ENCODE measurements at regions not wholly inside any gene's neighbourhood (a gene's known extent, or its start where the extent isn't known, plus 50 kb on each side); places are given as distances from the start of the nearest gene placed in this dataset.

DNA sequence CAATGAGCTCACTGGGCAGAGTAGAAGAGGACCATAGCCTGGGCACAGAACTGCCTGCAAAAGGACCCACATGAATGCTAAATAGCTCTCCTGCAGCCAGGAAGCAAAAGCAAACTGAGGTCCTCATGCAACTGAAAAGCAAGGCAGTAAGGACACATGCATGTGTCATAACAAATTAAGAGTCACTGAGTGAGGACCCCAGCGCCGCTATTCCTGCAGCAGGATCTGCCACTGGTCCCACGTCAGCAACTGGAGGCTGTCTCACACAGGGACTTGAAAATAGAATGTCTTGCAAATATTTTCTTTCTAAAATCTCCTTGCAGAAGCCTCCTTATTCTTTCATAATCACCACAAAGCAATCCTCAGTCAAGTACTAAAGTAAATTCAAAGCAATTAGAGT is 559.6 kb upstream of the DAB1 start:
- DNase-seq: no peak

DNA sequence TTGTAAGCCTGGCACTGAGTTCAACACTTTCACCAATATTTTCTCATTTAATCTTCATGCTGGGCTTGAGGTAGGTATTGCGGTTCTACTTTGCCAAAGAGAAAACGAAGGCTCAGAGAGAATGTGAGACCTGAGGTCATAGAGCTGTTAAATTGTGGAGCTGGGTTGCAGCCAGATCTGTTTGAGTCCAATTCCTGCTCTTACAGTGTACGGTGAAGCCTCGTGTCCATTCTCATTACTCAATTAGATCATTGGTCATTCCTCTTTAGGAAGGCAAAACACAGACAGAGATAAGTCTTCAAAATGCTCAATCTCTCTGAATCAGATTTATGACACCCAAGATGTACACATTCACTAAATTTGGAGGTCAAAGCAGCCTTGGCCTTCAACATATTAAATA is 559.0 kb upstream of the DAB1 start:
- no peak for DNase-seq

DNA sequence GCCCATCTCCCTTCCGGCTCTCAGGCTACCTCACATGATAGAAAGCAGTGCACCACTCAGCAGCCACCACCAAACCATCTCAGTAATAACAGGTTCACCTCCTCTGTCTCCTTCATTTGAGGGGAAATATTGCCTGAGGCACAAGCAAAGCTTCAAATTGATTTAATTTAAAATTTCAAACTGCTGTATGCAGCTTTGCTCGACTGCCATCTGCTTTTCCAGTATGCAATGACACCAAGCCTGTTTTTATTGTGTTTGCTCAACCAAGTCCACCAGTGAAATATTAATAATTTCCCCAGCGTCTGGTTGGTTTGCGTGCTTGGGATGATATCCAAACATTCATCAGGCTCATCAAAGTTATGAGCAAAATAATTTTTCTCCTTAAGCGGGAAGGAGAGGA is 552.4 kb upstream of the DAB1 start:
- DNase-seq: no peak

DNA sequence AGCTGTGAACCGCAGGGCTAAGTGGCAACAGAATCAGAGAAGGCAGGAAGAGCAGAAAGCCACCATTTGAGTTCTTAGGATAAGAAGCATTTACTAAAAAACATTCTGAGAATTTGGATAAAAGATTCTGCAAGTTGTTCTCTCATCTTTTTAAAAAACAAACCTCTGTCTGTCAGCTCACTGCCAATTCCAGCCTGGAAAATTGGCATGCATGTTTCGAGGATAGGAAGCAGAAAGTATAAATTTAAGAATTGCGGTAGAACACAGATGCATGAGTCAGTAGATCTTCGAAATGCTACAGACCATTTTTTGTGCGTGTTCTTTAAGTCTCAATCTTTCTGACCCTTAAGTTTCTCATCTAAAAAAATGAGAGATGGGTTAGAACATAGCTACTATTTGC is 544.5 kb upstream of the DAB1 start:
- DNase-seq: no peak

DNA sequence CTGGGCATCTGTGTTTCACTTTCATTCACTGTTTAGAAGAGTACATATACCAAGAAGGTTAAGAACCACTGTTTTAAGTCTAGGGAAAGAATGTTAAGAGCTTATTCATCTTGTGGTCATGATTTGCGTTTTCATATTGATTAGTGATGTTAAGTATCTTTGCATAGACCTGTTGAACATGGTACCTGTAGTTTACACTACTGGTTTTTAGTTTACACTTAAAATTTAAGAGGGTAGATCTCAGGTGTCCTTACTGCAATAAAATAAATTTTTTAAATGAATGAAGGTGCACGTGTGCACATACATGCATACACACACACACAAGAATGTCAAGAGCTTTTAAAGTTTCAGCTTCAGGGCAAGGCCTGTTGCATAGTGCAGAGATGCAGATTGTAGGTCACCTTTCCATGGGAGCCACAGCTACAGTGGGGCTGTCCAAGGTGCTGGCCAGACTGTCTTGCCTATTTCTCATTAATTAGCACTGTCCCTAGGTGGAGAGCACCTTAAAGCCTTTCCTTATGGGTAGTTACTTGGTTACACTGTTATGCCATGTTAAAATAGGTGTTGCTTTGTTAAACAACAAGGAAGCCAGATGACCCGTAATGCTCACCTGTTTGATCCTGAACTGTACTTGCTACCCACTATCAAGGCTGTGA is 543.0 kb upstream of the DAB1 start:
- DNase-seq: no peak

DNA sequence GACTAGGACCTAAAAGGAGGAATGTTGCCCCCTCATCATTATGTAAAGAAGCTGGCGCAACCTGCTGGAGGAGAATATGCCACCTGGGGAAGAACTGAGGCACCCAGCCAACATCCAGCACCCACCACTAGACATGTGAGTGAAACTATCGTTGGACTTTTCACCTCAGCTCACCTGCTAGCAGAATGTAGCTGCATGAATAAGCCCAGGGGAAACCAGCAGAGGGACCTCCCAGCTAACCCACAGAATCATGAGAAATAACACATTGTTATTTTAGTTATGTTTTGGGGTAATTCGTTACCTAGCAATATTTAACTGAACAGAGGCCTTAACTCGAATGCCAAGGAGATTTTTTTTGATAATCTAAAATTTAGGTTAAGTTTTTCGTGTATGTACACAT is 542.5 kb upstream of the DAB1 start:
- no peak for DNase-seq

DNA sequence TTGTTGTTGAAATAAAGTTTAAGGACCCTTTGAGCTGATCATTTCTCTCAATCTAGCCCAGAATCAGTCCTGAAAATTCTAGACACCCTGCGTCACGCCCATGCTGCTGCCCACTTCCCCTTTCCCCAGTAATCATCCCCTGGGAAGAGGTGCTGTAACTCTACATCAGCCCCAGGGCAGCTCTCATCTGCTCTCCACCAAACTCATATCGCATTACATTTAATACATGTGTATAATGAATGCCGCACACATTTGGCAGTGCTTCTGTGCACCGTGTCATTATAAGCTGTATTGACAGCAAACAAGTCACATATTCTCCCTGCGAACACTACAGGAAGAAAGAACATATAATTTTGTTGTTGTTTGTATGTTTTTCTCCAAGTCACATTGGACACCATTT is 539.7 kb upstream of the DAB1 start:
- no peak for DNase-seq

DNA sequence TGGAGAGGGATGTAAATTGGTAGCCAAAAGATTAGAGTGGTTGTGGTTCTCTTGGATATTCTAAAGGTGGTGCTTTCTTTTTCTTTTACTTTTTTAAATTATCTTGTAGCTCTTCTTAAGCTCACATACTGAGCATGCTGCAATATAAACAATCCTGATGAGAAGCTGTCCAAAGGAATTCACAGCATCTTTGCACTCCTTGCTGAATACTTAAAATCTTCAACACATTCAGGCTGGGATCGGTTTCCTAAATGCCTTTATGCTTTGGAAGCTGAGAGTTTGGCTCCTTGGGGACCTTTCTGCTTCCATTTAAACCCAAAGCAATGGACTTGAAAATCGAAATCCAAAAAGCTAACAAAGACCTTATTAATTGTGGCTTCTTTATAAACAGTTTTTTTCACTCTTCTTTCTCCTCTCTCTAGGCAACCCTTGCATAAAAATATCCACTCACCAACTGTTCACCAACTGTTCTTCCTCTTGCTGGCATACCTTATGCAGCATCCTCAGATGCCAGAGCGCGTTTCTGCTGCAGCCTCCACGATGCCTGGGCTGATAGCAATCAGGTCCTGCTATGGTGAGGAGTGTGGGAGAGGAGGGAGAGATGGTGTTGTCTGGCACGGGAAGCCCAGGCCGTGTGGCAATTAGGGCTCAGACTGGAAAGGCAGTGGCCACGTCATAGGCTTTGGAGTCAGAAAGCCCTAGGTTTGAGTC is 535.8 kb upstream of the DAB1 start:
- peak; percentile 13 for DNase-seq

DNA sequence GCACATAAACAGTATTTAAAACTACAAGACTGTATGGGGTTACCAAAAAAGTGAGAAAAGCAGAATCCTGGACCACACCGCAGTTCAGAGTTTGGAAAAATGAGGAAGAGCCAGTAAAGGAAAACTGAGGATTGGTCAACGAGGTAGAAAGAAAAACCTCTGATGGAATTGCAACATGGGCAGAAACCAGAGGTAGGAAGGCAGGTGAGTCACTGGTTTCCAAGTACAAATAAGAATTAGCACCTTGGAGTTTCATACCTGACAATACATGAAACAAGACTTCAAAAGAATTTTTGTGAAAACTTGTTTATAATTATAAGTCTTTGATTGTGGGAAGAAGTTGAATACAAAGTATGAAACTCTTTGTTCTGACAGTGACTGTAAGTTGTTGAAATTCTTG is 533.7 kb upstream of the DAB1 start:
- DNase-seq: no peak

DNA sequence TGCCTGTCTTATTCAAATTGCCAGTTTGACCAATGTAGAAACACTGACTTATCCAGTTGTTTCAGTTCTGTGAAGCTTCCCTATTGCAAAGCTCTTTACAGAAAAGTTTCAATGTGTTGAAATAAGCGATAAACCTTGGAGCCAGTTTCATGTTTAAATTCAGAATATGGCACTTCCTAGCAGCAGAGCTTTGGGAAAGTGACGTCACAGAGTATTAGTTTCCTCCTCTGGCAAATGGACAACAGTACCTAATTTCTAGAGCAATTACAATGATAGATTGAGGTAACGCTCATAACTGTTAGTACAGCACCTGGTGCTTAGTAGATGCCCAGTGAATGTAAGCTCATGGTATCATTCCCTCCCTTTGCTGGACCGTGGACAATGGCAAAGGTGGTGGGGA is 527.5 kb upstream of the DAB1 start:
- no peak for DNase-seq

DNA sequence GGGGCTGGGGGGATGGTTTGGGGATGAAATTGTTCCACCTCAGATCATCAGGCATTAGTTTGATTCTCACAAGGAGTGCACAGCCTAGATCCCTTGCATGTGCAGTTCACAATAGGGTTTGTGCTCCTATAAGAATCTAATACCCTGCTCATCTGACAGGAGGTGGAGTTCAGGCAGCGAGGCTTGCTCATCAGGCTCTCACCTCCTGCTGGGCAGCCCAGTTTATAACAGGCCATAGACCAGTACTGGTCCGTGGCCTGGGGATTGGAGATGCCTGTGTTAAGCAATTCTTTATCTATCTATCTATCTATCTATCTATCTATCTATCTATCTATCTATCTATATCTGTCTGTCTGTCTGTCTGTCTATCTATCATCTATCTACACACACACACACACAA is 525.3 kb upstream of the DAB1 start:
- DNase-seq: no peak

DNA sequence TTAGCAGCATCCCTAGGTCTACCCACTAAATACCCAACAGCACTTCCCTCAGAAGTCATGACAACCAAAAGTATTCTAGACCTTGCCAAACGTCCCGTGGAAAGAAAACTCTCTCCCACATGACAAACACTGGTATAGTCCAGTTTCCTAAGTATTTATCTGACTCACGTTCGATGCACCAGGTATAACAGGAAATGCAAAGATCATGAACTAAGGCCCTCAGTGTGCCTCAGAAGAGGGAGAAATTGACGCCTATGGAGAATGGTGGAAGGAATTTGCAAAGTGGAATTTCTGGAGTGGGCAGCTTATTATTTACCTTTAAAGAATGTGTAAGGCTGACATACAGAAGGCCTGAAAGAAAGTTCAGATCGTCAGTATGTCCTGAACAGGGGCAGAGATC is 523.6 kb upstream of the DAB1 start:
- DNase-seq: no peak

DNA sequence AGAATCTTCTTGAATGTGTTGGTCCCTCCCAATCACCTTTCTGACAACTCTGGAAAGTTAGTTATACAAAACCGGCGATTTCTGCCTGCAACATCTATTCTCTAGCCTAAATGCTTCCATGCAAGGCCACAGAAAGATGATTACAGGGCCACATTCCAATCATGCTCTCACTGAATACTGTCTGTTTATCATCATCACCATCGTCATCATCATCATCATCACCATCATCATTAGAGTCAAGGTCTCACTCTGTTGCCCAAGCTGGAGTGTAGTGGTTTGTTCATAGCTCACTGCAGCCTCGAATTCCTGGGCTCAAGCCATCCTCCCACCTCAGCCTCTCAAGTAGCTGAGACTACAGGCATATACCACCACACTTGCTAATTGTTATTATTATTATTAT is 521.2 kb upstream of the DAB1 start:
- DNase-seq: no peak

DNA sequence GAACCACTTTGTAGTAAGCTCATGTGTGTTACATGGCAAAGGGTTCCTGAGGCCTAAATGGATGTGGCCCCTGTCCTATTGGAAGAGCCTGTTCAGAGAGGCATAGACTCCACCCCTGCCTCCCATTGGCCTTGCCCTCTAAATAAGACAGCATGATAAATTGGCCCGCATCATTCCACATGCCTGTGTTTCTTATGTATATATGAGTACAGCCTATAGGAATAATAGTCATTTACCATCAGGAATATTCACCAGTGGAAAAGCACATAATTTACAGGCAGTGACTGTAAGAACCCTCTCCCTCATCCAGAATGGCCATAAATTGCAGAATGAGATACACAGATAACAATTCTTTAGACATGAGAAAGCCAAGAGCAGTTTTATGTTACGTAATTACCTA is 519.5 kb upstream of the DAB1 start:
- no peak for DNase-seq

DNA sequence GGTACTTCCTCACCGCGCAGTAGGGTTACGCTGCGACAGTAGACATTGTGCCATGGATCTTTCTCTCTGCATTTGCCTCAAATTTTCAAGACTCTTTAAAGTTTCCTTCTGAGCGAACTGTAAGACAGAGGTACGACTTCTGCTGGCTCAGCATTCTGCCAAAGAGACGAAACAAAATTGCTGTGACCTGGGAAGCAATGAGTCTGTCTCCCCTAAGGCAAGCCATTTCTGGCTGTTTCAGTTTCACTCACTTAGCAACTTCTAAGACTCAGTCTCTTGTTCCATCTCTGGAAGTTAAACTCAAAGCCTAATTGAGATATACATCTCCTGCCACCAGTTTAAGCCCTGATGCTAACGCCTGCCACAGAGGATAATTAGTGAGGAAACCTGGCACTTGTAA is 510.9 kb upstream of the DAB1 start:
- no peak for DNase-seq

DNA sequence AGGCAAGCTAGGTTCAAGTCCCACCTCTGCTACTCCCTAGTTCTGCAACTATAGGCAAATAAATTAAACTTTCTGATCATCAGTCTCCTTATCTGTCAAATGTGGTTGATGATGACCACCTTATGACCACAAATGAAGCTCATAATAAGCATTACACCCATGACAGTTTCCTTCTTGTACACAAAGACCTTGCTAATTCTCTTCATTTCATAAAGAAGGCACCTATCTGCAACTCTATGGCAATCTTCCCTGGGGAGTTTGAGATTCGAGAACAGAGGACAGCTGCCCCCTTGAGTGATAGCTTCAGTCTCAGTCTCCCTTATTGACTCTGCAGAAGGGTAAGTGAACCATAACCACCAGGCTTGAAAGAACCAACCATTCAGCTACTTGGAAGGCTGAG is 503.1 kb upstream of the DAB1 start:
- DNase-seq: no peak

DNA sequence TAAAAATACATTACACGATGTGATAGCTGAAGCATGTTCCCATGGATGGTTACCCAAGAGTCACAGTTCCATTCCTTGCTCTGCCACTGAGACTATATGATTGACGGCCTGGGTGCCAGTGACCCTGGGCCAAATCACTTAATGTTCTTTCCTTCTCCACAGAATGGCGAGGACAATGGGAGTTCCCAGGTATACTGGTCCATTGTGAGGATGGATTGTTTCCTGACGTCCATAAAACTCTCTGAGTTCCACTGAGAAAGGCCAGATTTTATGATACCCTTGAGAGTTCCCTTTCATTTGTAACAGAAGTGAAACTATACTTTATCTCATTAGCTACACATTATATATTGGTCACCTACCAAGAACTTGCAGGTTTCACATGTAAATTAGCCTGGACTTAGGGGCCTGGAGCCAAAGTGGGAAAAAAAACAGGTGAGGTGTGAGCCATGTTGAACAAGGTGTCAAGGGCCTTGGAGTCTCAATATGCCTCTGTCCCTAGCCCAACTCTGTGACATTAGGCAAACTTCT is 502.2 kb upstream of the DAB1 start:
- DNase-seq: no peak

DNA sequence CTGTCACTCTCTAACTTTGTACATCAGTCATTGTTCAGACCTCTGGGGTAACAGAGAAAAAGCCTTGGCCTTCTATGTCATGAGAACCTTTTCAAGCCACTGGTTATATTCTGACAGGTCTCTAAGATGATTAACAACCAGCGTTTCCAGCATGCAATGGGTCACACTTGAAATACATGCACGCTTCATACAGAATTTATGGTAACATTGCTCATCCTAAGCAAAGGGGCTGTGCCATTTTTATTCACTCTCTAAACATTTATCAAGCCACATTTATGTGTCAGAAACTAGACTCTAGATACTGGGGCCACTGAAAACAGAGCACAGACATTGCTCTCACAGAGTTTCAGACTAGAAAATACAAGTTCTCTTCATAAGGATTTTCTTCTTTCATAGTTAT is 501.4 kb upstream of the DAB1 start:
- DNase-seq: no peak

DNA sequence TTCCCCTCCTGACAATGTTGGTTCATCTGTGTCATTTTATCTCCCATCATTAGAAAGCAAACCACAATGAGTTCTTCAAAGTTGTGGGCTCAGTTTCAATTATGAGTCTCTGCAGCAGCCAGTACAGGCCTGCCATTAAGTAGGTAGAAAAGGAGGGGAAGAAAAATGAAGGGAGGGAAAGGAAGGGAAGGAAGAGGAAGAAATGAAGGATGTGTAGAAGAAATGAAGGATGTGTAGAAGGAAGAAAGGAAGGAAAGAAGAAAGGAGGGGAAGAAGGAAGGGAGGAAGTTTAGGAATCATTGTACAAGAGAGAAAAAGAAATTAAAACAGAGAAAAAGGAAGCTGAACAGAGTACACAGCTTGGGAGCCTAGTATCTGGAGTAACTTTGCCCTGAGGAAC is 498.3 kb upstream of the DAB1 start:
- no peak for DNase-seq

DNA sequence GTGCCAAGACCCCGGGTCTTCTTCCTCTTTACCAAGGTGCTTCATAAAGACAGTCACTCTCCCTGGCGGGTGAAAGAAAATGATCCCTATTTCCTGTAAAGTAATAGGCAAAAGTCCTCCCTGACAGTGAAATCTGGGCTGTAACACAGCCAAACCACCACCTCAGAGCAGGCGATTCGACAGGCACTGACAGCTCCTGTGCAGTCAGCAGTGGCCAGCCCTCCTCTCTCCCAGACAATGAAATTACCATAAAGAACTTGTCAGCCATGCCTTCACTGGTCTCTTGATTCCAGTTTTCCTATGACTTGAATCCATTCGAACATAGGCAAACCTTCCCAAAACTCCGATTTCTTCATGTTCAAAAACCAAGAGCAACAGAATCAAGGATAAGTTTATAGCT is 492.2 kb upstream of the DAB1 start:
- DNase-seq: no peak

DNA sequence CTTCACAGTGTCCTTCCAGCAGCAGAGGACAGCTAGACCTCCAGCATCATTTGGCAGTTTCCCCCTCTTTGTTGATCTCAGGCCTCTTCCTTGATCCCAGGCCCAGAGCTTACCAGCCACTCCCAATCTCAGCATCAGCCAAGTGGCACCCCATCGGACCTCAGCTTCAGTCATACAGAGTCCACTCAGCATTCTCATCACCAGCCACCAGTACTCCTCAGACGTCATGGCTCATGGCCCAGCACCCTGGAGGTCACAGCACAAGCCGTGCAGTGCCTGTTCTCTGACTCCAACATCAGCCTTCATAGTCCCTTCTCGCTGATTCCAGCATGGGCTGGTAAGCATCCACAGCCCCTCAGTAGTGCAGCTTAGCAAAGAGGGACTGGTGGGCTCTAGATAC is 487.6 kb upstream of the DAB1 start:
- no peak for DNase-seq

DNA sequence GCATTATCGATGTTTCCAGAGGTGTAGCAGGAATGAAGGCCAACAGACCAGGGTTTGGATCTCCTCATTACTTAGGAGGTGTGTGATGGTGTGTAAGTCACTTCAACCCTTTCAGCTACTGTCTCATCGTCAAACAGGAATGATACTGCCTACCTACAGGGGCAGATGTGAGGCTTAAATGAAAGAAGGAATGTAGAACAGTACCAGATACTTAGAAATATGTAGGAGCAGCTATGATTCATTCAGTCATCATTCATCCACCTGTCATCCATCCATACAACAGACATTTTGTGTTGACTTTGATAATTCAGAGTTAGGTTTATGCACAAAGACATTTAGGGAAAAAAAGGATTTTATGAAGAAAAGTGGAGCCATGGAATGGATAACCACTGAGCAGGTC is 486.9 kb upstream of the DAB1 start:
- no peak for DNase-seq

DNA sequence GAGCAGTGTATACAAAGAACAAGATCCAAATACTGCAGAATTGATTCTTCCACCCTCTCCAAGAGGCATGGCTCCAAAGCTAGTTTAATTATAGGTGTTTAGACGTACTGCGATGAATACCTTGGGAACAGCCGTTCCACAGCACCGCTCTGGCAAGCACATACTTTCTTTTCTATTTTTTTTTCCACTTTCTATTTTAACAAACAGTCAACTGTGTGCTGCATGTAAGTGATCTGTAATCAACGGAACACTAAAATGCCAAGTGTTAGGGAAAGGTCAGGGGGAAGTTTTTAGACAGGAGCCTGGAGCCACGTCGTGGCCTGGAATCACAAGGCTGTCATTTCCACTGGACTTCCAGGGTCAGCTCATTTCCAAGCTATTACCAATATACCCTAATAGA is 486.4 kb upstream of the DAB1 start:
- DNase-seq: no peak

DNA sequence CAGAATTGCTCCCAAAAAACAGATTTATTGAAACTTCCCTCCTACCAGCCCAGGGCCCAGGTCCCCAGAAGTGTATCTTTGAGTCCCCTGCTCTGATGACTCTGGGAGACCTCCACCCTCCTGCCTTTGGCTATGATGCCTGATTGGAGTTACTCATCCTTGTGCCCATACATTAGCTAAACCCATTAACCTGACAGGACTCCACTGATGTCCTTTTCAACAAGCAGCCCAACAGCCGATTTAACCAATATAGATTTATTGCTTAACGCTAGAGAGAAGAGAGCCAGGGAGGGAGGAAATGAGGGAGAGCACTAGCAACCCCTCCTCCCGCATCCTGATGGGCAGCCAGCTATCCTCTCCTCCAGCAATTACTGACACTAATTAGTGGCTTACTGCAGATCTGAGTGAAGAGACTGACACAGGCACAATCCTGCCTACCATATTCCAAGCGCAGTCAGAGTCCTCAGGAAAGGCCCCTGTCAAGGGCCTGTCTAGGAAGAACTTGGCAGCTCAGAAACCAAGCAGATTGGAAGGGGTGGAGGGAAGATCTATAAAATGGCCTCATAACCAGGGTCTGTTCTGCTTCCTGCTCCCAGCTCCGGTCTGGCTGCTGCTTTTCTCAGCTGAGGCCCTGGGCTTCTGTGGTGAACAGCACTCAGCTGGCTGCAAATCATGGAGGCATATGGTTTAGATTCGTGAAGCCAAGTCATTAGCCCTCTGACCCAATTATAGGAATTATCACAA is 484.5 kb upstream of the DAB1 start:
- DNase-seq: no peak
